ENCODE measurements at regions not wholly inside any gene's neighbourhood (a gene's known extent, or its start where the extent isn't known, plus 50 kb on each side); places are given as distances from the start of the nearest gene placed in this dataset.
"Not testable (repeated sequence)": the region's sequence is repeated elsewhere in the genome, so short reads cannot be mapped to it uniquely, and the experiment has no call there.

DNA sequence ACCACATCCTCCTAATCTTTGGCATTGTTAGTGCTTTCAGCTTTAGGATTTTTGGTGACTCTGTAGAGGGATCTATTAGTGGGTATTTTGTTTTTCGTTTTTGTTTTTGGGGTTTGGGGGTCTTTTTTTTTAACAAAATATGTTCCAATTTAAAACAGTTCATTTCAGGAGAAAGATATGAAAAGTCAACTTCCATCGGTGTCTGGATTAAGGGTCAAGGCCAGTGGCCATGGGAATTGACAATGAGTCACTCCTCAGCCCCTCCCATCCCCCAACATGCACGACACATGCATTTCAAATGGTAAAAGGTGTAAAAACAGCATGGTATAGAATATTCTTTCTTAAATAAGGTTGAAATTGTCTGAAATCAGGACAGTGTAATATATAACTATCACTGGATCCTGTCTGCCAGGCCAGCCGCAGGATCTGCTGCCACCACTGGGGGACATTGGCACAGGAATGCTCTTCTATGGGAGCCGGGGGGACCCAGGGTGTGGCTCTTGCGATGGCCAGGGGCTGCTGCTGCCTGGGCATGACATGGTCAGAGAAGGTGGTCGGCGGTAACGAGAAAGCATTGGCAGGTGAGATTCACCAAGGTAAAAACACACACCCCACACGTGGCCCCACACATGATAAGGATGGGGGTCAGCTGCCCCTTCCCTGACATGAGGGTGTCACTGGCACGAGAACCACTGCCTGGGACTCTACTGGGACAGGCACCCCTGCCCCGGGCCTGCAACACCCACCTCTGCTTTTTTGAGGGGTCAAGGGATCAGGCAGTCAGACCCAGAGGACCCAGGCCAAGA is 126.2 kb upstream of the KCTD7 start:
- Histone ChIP-seq H3K36me3 (ENCODE audit: control insufficient read depth, insufficient read depth, low read length) (no peaks in the 10 kb centered on the region), H3K27ac (ENCODE audit: low read length) (no peak overlapping the region), H3K4me3 (ENCODE audit: low read length) (no peak overlapping the region), H3K4me1 (ENCODE audit: control insufficient read depth, insufficient read depth, low read length) (no peaks in the 10 kb centered on the region), H3K27me3 (ENCODE audit: control insufficient read depth, insufficient read depth, low read length) (peaks cover 21% of the 10 kb centered on the region), H3K9me3 (replicated peaks; ENCODE audit: control insufficient read depth, low read depth, low read length) (no peaks in the 10 kb centered on the region)
- DNase-seq: no peak
- 69% methylated on average over 5 of the region's 12 CpGs for WGBS (ENCODE audit: insufficient coverage)

DNA sequence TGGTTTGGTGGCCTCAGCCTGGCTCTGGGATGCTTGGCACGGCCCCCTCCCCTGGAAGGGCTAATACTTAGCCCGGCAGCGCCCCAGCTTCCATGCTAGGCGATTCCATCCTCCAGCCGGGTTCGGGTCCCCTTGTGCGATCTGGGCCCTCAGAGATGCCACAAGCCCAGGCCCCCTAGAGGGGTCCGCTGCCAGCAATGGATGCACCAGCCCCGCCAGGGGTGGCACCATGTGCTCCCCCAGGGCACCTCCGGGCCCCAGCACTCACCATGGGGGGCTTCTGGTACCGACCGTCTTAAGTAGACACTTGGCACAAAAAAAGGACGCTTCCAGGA is 125.7 kb upstream of the KCTD7 start:
- H3K9me3 ChIP-seq (replicated peaks; ENCODE audit: control insufficient read depth, low read depth, low read length): no peaks in the 10 kb centered on the region
- no peak overlapping the region for H3K27ac ChIP-seq (ENCODE audit: low read length)
- no peaks in the 10 kb centered on the region for H3K4me1 ChIP-seq (ENCODE audit: control insufficient read depth, insufficient read depth, low read length)
- no peak overlapping the region for H3K4me3 ChIP-seq (ENCODE audit: low read length)
- no peaks in the 10 kb centered on the region for H3K36me3 ChIP-seq (ENCODE audit: control insufficient read depth, insufficient read depth, low read length)
- peaks cover 24% of the 10 kb centered on the region for H3K27me3 ChIP-seq (ENCODE audit: control insufficient read depth, insufficient read depth, low read length)
- WGBS (ENCODE audit: insufficient coverage): 82% methylated on average over 11 of the region's 13 CpGs
- no peak for DNase-seq

- Histone ChIP-seq H3K27ac (ENCODE audit: low read length) (no peak overlapping the region), H3K9me3 (replicated peaks; ENCODE audit: control insufficient read depth, low read depth, low read length) (no peaks in the 10 kb centered on the region), H3K36me3 (ENCODE audit: control insufficient read depth, insufficient read depth, low read length) (no peaks in the 10 kb centered on the region), H3K4me1 (ENCODE audit: control insufficient read depth, insufficient read depth, low read length) (no peaks in the 10 kb centered on the region), H3K4me3 (ENCODE audit: low read length) (no peak overlapping the region), H3K27me3 (ENCODE audit: control insufficient read depth, insufficient read depth, low read length) (peaks cover 24% of the 10 kb centered on the region)
- 80% methylated on average over 17 of the region's 19 CpGs for WGBS (ENCODE audit: insufficient coverage)
- DNase-seq: no peak
Observed at GRCh38 chr7:66503551-66504031, 125.1 kb upstream of the KCTD7 start.

DNA sequence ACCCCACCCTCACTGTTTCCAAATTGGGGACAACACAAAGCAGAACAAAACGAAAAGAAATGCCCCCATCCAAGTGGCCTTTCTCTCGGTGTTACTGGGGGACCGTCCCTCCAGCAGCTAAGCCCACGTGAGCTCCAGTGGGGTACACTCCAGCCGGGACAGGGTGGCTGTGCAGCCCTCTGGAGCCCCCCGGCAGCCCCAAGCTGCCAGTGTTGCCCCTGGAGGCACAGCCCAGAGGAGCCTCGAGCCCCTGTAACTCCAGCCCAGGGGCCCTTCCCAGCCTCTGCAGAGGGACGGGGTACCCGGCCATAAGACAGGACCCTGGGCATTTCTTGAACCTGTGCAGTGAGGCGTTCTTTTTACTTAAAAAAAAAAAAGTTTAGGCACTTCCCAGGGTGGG is 124.5 kb upstream of the KCTD7 start:
- no peak for DNase-seq

DNA sequence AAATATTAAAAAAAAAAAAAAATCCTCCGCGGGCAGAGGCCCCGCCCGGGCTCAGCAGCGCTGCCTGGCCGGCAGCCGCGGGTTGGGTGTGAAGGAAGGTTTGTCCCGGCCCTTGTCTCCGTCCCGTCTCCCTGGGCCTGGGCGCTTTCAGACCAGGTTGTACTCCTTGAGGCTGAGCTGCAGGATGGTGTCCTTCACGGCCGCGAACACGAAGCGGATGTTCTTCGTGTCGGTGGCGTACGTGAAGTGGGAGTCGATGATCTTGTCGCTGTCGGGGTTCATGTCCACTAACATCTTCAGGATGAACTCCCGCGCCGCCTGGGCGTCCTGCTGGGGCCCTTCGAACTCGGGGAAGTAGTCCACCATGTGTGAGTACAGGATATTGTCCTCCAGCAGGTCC is 123.7 kb upstream of the KCTD7 start:
- 97% methylated on average over 27 of the region's 30 CpGs for WGBS (ENCODE audit: insufficient coverage)
- H3K9me3 ChIP-seq (replicated peaks; ENCODE audit: control insufficient read depth, low read depth, low read length): no peaks in the 10 kb centered on the region
- H3K27me3 ChIP-seq (ENCODE audit: control insufficient read depth, insufficient read depth, low read length): peaks cover 24% of the 10 kb centered on the region
- H3K27ac ChIP-seq (ENCODE audit: low read length): no peak overlapping the region
- H3K36me3 ChIP-seq (ENCODE audit: control insufficient read depth, insufficient read depth, low read length): no peaks in the 10 kb centered on the region
- no peak for DNase-seq
- H3K4me1 ChIP-seq (ENCODE audit: control insufficient read depth, insufficient read depth, low read length): no peaks in the 10 kb centered on the region
- H3K4me3 ChIP-seq (ENCODE audit: low read length): no peak overlapping the region

More for the DNA sequence above, 124.5 kb upstream of the KCTD7 start:
- 76% methylated on average over 9 of the region's 10 CpGs for WGBS (ENCODE audit: insufficient coverage)
- no peaks in the 10 kb centered on the region for H3K9me3 ChIP-seq (replicated peaks; ENCODE audit: control insufficient read depth, low read depth, low read length)
- H3K4me3 ChIP-seq (ENCODE audit: low read length): no peak overlapping the region
- H3K27ac ChIP-seq (ENCODE audit: low read length): no peak overlapping the region
- peaks cover 24% of the 10 kb centered on the region for H3K27me3 ChIP-seq (ENCODE audit: control insufficient read depth, insufficient read depth, low read length)
- H3K4me1 ChIP-seq (ENCODE audit: control insufficient read depth, insufficient read depth, low read length): no peaks in the 10 kb centered on the region
- H3K36me3 ChIP-seq (ENCODE audit: control insufficient read depth, insufficient read depth, low read length): no peaks in the 10 kb centered on the region

- H3K27ac ChIP-seq (ENCODE audit: low read length): no peak overlapping the region
- peaks cover 24% of the 10 kb centered on the region for H3K27me3 ChIP-seq (ENCODE audit: control insufficient read depth, insufficient read depth, low read length)
- WGBS (ENCODE audit: insufficient coverage): 51% methylated on average over 86 of the region's 86 CpGs
- peak; percentile 35 for DNase-seq
- H3K9me3 ChIP-seq (replicated peaks; ENCODE audit: control insufficient read depth, low read depth, low read length): no peaks in the 10 kb centered on the region
- no peaks in the 10 kb centered on the region for H3K4me1 ChIP-seq (ENCODE audit: control insufficient read depth, insufficient read depth, low read length)
- no peaks in the 10 kb centered on the region for H3K36me3 ChIP-seq (ENCODE audit: control insufficient read depth, insufficient read depth, low read length)
- peak overlapping the region; percentile 10 for H3K4me3 ChIP-seq (ENCODE audit: low read length)
Observed at GRCh38 chr7:66505531-66506451, 122.9 kb upstream of the KCTD7 start.

GRCh38 chr7:66506703-66507102 is 122.0 kb upstream of the KCTD7 start:
- H3K27me3 ChIP-seq (ENCODE audit: control insufficient read depth, insufficient read depth, low read length): peaks cover 24% of the 10 kb centered on the region

GRCh38 chr7:66507764-66508296 is 120.9 kb upstream of the KCTD7 start:
- 40% methylated on average over 2 of the region's 9 CpGs for WGBS (ENCODE audit: insufficient coverage)
- H3K9me3 ChIP-seq (replicated peaks; ENCODE audit: control insufficient read depth, low read depth, low read length): no peaks in the 10 kb centered on the region
- H3K27me3 ChIP-seq (ENCODE audit: control insufficient read depth, insufficient read depth, low read length): peaks cover 24% of the 10 kb centered on the region
- H3K36me3 ChIP-seq (ENCODE audit: control insufficient read depth, insufficient read depth, low read length): no peaks in the 10 kb centered on the region
- no peaks in the 10 kb centered on the region for H3K4me1 ChIP-seq (ENCODE audit: control insufficient read depth, insufficient read depth, low read length)
- H3K4me3 ChIP-seq (ENCODE audit: low read length): no peak overlapping the region
- DNase-seq: no peak
- no peak overlapping the region for H3K27ac ChIP-seq (ENCODE audit: low read length)

More at GRCh38 chr7:66506703-66507102, 122.0 kb upstream of the KCTD7 start:
- DNase-seq; H3K4me3 ChIP-seq (ENCODE audit: low read length); H3K4me1 ChIP-seq (ENCODE audit: control insufficient read depth, insufficient read depth, low read length); H3K27ac ChIP-seq (ENCODE audit: low read length); H3K9me3 ChIP-seq (replicated peaks; ENCODE audit: control insufficient read depth, low read depth, low read length); H3K36me3 ChIP-seq (ENCODE audit: control insufficient read depth, insufficient read depth, low read length): not testable (repeated sequence)
- WGBS (ENCODE audit: insufficient coverage): 53% methylated on average over 5 of the region's 10 CpGs

GRCh38 chr7:66508431-66508830 is 120.2 kb upstream of the KCTD7 start:
- no peaks in the 10 kb centered on the region for H3K9me3 ChIP-seq (replicated peaks; ENCODE audit: control insufficient read depth, low read depth, low read length)
- no peaks in the 10 kb centered on the region for H3K36me3 ChIP-seq (ENCODE audit: control insufficient read depth, insufficient read depth, low read length)
- H3K27ac ChIP-seq (ENCODE audit: low read length): no peak overlapping the region
- peaks cover 24% of the 10 kb centered on the region for H3K27me3 ChIP-seq (ENCODE audit: control insufficient read depth, insufficient read depth, low read length)
- no peaks in the 10 kb centered on the region for H3K4me1 ChIP-seq (ENCODE audit: control insufficient read depth, insufficient read depth, low read length)
- no peak for DNase-seq
- H3K4me3 ChIP-seq (ENCODE audit: low read length): no peak overlapping the region

DNA sequence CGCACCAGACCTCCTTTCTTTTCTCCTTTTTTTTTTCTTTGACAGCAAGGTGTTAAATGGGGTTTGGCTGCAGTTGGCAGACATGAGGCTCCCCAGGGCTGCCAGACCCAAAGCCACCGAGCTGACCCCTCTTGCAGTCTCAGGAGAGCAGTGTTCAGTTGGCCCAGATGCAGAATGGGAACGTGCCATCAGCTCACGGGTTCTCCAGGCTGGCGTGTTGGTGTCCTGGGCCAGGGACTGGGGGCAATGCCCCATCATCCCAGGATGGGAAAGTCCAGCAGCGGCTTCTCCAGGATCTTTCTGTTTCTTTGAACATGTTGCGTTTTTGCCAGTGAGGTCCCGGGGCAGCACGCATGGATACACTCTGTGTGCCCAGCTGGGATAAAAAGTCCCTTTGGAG is 114.6 kb upstream of the KCTD7 start:
- Histone ChIP-seq H3K9me3 (replicated peaks; ENCODE audit: control insufficient read depth, low read depth, low read length) (no peaks in the 10 kb centered on the region), H3K36me3 (ENCODE audit: control insufficient read depth, insufficient read depth, low read length) (no peaks in the 10 kb centered on the region), H3K4me3 (ENCODE audit: low read length) (no peak overlapping the region), H3K27ac (ENCODE audit: low read length) (no peak overlapping the region), H3K4me1 (ENCODE audit: control insufficient read depth, insufficient read depth, low read length) (no peaks in the 10 kb centered on the region), H3K27me3 (ENCODE audit: control insufficient read depth, insufficient read depth, low read length) (no peaks in the 10 kb centered on the region)
- DNase-seq: no peak
- WGBS (ENCODE audit: insufficient coverage): 71% methylated on average over 5 of the region's 9 CpGs

Data from muscle of leg (tissue), 3 donors.